Esophagus squamous epithelium (tissue), 5 donors: ENCODE measurements at regions not wholly inside any gene's neighbourhood (a gene's known extent, or its start where the extent isn't known, plus 50 kb on each side); places are given as distances from the start of the nearest gene placed in this dataset.
A peak's percentile ranks its signal among the peaks of the same experiment; 100 is the strongest.
"Not testable (repeated sequence)": the region's sequence is repeated elsewhere in the genome, so short reads cannot be mapped to it uniquely, and the experiment has no call there.

ENCODE experiments used
- DNase-seq: peaks from one replicate; lab custom pipeline; 2025; lab: John Stamatoyannopoulos, UW
- H3K27ac ChIP-seq, 4 donors: fragments of 200-600 bp; sonication (generic); one replicate each; pipeline ENCODE4 v1.5.1; 2016 to 2019; ENCODE audit warnings: mild to moderate bottlenecking in 1 of 4
- H3K27me3 ChIP-seq, 4 donors: fragments of 200-600 bp; sonication (generic); 1 replicate in 3 of 4; 2 replicates in 1 of 4; pipeline versions ENCODE4 v1.5.1 to v1.6.0; 2017 to 2021; ENCODE audit warnings: antibody characterized with exemption in 1 of 4
- H3K36me3 ChIP-seq, 3 donors: fragments of 200-600 bp; sonication (generic); one replicate each; pipeline ENCODE4 v1.5.1; 2016 to 2019
- H3K4me1 ChIP-seq, 3 donors: fragments of 200-600 bp; sonication (generic); one replicate each; pipeline ENCODE4 v1.5.1; 2017 to 2019
- H3K4me3 ChIP-seq, 4 donors: fragments of 200-600 bp; sonication (generic); 1 replicate in 3 of 4; 2 replicates in 1 of 4; pipeline ENCODE4 v1.5.1; 2016 to 2019; ENCODE audit warnings: mild to moderate bottlenecking in 2 of 4, moderate library complexity in 1 of 4
- H3K9me3 ChIP-seq, 3 donors: fragments of 200-600 bp; sonication (generic); one replicate each; pipeline ENCODE4 v1.5.1; 2016 to 2019
- POLR2A ChIP-seq, 4 donors: fragments of 450-650 bp; IDR thresholded peaks; one replicate each; pipeline ENCODE4 v1.6.1; 2017; ENCODE audit warnings: antibody characterized with exemption in 4 of 4, mild to moderate bottlenecking in 4 of 4, moderate library complexity in 3 of 4
- WGBS, 2 donors: methylation state at CpG; one replicate each; pipeline ENCODE4 v1.1.5; 2018; 5-methylcytosine and 5-hydroxymethylcytosine counted together
- intact Hi-C: fragments of 100-400 bp; cut with DNase I; formaldehyde crosslinking; loops from one replicate; pipeline ENCODE4 v1.15.0; 2022
- TF ChIP-seq, protein P1 (sequence below), 6 experiments: fragments of 450-650 bp in 4 of 6; fragments of 200-600 bp in 2 of 6; sonication (generic) in 2 of 6; IDR thresholded peaks; one replicate each; pipeline ENCODE4 v1.5.1; 2016 to 2019; ENCODE audit warnings: antibody characterized with exemption in 6 of 6, mild to moderate bottlenecking in 4 of 6, moderate library complexity in 4 of 6
- donor health status: DM: yes; HTN: yes; CAD: no.

DNA sequence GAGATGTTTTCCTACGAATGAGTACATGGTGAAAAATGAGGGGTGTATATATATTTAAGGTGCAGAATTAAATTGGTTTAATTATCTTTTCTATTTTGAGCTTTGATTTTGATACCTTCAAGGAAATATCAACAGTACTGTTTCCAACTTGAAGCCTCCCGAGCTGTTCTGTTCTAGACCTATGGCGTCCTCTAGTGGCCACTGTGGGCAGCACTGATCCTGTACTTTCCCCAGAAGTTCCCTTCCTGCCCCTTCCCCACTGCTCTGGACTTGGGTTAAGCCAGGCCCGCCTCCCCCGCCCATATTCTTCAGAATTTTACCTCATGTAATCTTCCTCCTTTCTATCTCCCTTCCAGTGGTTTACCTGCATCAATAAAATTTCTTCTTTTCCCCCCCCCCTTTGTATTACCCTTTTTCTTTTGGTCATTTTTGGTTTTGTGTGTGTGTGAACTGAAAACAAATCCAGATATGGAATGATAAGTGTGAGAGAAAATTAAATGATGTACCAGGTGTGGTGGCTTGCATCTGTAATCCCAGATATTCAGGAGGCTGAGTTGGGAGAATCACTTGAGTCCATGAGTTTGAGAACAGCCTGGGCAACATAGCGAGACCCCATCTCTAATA lies 1643.5 kb downstream of the TP53TG3F start:
- intact Hi-C loops: no loop called here
- Histone ChIP-seq H3K27me3 (no peaks in the 10 kb centered on the region), H3K27ac (no peak overlapping the region), H3K4me1 (no peaks in the 10 kb centered on the region), H3K36me3 (no peaks in the 10 kb centered on the region), H3K9me3 (no peaks in the 10 kb centered on the region), H3K4me3 (no peak overlapping the region)
- 31 to 33% methylated on average over 6 of the region's 6 CpGs for WGBS, 2 donors
- DNase-seq: no peak
- TF ChIP-seq, protein P1, sequence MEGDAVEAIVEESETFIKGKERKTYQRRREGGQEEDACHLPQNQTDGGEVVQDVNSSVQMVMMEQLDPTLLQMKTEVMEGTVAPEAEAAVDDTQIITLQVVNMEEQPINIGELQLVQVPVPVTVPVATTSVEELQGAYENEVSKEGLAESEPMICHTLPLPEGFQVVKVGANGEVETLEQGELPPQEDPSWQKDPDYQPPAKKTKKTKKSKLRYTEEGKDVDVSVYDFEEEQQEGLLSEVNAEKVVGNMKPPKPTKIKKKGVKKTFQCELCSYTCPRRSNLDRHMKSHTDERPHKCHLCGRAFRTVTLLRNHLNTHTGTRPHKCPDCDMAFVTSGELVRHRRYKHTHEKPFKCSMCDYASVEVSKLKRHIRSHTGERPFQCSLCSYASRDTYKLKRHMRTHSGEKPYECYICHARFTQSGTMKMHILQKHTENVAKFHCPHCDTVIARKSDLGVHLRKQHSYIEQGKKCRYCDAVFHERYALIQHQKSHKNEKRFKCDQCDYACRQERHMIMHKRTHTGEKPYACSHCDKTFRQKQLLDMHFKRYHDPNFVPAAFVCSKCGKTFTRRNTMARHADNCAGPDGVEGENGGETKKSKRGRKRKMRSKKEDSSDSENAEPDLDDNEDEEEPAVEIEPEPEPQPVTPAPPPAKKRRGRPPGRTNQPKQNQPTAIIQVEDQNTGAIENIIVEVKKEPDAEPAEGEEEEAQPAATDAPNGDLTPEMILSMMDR (IDR thresholded peaks at IDR 0.05): peak in 4 of 6 experiments; percentile 26 to 69 (median 52)
- no peak for TF ChIP-seq POLR2A (IDR thresholded peaks at IDR 0.05)

DNA sequence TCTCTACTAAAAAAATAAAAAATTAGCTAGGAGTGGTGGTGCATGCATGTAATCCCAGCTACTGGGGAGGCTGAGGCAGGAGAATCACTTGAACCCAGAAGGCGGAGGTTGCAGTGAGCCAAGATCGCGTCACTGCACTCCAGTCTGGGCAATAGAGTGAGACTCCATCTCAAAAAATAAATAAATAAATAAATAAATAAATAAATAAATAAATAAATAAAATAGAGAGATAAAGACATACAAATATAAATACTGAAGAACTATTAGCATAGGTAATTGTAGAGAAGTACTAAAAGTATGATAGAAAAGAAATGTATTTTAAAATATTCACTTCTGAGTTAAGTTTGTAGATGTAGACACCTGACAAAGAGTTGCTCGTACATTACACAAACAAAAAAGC lies 1652.4 kb downstream of the TP53TG3F start:
- H3K36me3 ChIP-seq, H3K27me3 ChIP-seq, H3K9me3 ChIP-seq, DNase-seq, intact Hi-C loops, H3K27ac ChIP-seq, H3K4me3 ChIP-seq, H3K4me1 ChIP-seq: not testable (repeated sequence)
- WGBS, 2 donors: 76 to 86% methylated on average over 4 of the region's 4 CpGs

DNA sequence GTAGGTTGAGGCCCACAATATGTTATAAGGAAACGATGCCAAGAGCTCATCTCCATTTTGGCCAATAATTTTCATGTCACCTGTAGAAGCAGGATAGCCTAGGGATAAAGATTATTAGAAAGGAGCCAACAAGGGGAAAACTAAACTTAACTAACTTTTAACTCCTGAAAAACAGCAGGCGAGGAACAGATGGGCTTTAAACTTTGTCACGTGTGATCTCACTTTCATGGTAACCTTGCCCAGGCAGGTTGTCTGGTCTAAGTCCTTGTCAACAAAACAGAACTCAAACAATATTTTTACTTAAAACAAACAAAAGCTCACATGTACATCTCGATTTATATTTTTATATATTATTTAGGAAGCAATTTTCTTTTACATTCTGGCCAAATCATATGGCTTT lies 1672.0 kb downstream of the TP53TG3F start:
- 47 to 55% methylated on average over 4 of the region's 4 CpGs for WGBS, 2 donors
- no peaks in the 10 kb centered on the region for H3K9me3 ChIP-seq
- peaks cover 0 to 6% (median 0%) of the 10 kb centered on the region in 3 donors for H3K4me1 ChIP-seq
- TF ChIP-seq, protein P1 (IDR thresholded peaks at IDR 0.05): no peak
- no peak for TF ChIP-seq POLR2A (IDR thresholded peaks at IDR 0.05)
- no peaks in the 10 kb centered on the region for H3K36me3 ChIP-seq
- H3K4me3 ChIP-seq: no peak overlapping the region
- DNase-seq: no peak
- no peak overlapping the region for H3K27ac ChIP-seq
- H3K27me3 ChIP-seq: no peaks in the 10 kb centered on the region
- intact Hi-C loops: no loop called here

DNA sequence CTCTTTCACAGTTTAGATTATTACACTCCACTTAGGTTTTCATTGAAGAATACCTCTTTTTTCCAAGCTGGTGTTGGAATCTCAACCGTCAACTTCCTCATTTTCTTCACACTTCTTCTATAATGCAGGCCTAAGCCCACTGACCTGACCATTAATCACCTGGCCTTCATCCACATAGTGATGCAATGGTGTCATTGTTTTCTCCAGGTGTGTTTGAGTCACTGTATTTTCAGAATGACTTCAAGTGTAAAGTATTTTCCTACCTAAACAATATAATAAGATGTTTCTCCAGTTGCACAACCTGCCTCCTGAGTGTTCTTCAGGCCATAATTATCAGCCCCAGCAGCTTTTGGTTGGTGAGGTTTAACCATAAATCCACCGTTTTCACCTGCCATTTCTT lies 1675.1 kb downstream of the TP53TG3F start:
- 11% methylated on average over 2 of the region's 2 CpGs for WGBS, 2 donors
- H3K27me3 ChIP-seq: no peaks in the 10 kb centered on the region
- TF ChIP-seq, protein P1 (IDR thresholded peaks at IDR 0.05): no peak
- no peak for TF ChIP-seq POLR2A (IDR thresholded peaks at IDR 0.05)
- DNase-seq: no peak
- no peaks in the 10 kb centered on the region for H3K36me3 ChIP-seq
- H3K27ac ChIP-seq: no peak overlapping the region
- intact Hi-C loops: no loop called here
- H3K9me3 ChIP-seq: no peaks in the 10 kb centered on the region
- no peak overlapping the region for H3K4me3 ChIP-seq
- peaks cover 0 to 6% (median 0%) of the 10 kb centered on the region in 3 donors for H3K4me1 ChIP-seq

DNA sequence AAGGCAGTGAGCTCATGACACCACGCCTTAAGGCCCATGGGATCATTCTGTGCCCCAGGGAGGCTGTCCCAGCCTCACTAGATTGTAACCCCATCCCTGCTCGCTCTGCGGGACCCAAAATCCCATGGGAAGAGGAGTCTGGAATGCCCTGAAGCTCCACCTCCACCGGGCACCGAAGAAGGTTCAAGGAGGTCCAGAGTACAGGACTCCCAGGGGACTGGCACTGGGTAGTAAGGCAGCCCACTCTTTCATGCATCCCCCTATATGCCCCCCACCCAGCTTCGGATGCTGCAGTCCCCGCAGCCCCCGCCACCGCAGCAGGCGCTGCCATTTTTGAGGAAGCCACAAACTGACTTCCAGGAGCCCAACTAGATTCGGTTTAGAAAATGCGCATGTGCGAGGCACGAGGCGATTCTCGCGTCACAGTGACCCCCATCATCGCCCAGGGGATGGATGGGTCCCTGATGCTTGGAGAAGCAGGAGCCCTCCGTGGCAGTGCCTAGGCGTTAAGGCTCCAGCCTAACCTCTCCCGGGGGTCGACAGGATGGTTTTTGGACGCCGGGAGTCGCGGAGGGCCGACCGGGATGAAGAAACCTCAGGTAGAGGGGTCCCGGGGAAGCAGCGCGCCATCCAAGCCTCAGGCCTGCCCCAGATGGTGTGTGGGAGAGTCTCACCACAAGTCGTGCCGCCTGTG lies 1681.0 kb downstream of the TP53TG3F start:
- TF ChIP-seq, protein P1 (IDR thresholded peaks at IDR 0.05): no peak
- no peak for TF ChIP-seq POLR2A (IDR thresholded peaks at IDR 0.05)
- no peaks in the 10 kb centered on the region for H3K27me3 ChIP-seq
- intact Hi-C loops: no loop called here
- H3K36me3 ChIP-seq: no peaks in the 10 kb centered on the region
- H3K9me3 ChIP-seq: peaks cover 0 to 22% (median 10%) of the 10 kb centered on the region in 3 donors
- no peak for DNase-seq
- H3K27ac ChIP-seq: no peak overlapping the region
- H3K4me1 ChIP-seq: no peaks in the 10 kb centered on the region
- no peak overlapping the region for H3K4me3 ChIP-seq
- 40 to 90% methylated on average over 1 to 22 of the region's 33 CpGs for WGBS, 2 donors
